WI38 (cell line): ENCODE measurements at regions not wholly inside any gene's neighbourhood (a gene's known extent, or its start where the extent isn't known, plus 50 kb on each side); places are given as distances from the start of the nearest gene placed in this dataset.
"Not testable (repeated sequence)": the region's sequence is repeated elsewhere in the genome, so short reads cannot be mapped to it uniquely, and the experiment has no call there.

Experiments
- H3K4me3 ChIP-seq: 2 replicates; pipeline ENCODE4 v1.5.1; 2011; ENCODE audit warnings: low read depth, mild to moderate bottlenecking, control low read depth, low read length
- TF ChIP-seq, protein P1 (sequence below): IDR thresholded peaks from 2 replicates; pipeline ENCODE4 v1.5.1; 2012; ENCODE audit warnings: low read depth, mild to moderate bottlenecking, control low read depth, low read length

DNA sequence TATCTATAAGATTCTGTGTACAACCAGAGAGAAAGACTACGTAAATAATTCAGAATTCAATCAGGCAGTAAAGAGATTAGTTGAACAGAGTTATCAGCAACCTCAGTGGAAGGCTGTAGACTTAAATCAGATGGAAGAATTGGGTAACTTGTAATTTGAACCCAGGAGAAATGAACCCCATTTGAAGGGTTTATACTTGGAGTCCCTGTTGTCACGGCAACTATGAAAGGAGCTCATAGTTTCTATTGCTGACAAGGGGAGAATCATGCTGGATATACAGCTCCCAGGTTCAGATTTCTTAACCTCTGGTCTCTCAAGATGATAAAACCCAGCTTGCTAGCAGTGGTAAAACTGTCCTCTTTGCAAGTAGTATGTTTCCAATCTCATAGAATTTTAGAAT lies 54.4 kb upstream of the BMP4 start:
- TF ChIP-seq, protein P1, sequence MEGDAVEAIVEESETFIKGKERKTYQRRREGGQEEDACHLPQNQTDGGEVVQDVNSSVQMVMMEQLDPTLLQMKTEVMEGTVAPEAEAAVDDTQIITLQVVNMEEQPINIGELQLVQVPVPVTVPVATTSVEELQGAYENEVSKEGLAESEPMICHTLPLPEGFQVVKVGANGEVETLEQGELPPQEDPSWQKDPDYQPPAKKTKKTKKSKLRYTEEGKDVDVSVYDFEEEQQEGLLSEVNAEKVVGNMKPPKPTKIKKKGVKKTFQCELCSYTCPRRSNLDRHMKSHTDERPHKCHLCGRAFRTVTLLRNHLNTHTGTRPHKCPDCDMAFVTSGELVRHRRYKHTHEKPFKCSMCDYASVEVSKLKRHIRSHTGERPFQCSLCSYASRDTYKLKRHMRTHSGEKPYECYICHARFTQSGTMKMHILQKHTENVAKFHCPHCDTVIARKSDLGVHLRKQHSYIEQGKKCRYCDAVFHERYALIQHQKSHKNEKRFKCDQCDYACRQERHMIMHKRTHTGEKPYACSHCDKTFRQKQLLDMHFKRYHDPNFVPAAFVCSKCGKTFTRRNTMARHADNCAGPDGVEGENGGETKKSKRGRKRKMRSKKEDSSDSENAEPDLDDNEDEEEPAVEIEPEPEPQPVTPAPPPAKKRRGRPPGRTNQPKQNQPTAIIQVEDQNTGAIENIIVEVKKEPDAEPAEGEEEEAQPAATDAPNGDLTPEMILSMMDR, result no peak

DNA sequence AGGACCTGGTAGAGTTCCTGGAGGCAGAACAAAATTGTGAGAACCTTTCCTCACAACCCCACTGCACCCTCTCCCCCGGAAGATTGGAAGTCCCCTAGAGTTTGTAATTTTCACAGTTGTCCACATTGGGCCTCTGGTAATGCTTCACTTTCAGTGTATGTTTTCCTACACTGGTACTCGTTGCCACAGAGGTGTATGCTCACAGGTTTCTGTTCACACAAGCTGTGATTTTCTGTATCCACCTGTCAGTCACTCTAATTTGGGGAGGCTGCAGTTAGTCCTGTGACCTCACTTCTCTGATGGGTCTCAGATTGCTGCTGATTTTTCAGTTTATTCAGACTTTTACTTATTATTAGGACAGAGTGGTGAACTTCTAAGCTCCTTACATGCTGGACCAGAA lies 66.4 kb upstream of the BMP4 start:
- TF ChIP-seq, protein P1, result no peak
- no peak overlapping the region for H3K4me3 ChIP-seq

More for the DNA sequence above, 54.4 kb upstream of the BMP4 start:
- H3K4me3 ChIP-seq, result no peak overlapping the region

DNA sequence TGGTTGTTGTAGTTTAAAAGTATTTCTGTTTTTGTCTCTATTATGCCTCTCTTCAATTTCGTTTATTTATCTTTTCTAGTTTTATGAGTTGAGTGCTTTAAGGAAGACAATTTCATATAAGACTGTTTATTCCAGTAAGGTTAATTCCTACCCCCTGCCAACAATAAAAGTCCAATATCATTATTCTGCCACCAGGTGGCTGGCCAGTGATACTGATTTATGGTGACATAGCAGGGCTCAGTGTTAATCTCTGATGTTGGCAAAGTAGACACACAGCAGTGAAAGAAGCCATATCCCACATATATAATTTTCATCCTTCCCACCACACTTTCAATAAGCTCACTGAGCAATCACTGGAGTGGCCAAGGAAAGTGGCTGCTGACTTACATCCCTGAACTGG lies 69.0 kb upstream of the BMP4 start:
- TF ChIP-seq, protein P1, result peak; percentile 24; the same call in 1 of the 2 replicates
- H3K4me3 ChIP-seq, result no peak overlapping the region

DNA sequence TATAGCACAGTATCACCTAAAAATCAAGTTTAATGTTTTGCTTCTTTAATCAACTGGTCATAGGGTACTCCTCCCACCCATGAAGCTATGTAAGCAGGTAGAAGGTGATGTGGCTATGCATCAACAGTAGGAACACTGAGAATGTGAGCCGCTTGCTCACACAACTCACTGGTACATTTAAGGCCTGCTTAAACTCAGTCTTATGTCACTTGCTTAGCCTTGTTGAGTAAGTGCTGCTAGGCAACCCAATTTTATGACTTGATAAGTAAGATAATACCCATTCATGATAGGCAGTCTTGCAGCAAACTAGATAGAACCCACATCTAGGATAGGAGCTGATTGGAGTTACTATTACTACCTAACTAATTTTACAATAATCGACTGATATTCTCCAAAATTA lies 70.0 kb upstream of the BMP4 start:
- no peak overlapping the region for H3K4me3 ChIP-seq
- TF ChIP-seq, protein P1, result no peak

DNA sequence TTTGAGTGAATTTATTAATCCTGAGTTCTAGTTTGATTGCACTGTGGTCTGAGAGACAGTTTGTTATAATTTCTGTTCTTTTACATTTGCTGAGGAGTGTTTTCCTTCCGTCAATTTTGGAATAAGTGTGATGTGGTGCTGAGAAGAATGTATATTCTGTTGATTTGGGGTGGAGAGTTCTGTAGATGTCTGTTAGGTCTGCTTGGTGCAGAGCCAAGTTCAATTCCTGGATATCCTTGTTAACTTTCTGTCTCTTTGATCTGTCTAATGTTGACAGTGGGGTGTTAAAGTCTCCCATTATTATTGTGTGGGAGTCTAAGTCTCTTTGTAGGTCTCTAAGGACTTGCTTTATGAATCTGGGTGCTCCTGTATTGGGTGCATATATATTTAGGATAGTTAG lies 74.4 kb upstream of the BMP4 start:
- not testable (repeated sequence) for H3K4me3 ChIP-seq

DNA sequence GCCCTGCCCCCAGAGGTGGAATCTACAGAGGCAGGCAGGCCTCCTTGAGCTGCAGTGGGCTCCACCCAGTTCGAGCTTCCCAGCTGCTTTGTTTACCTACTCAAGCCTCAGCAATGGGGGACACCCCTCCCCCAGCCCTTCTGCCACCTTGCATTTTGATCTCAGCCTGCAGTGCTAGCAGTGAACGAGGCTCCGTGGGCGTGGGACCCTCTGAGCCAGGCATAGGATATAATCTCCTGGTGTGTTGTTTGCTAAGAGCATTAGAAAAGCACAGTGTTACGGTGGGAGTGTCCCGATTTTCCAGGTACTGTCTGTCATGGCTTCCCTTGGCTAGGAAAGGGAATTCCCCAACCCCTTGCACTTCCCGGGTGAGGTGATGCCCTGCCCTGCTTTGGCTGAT lies 76.7 kb upstream of the BMP4 start:
- H3K4me3 ChIP-seq, result not testable (repeated sequence)

DNA sequence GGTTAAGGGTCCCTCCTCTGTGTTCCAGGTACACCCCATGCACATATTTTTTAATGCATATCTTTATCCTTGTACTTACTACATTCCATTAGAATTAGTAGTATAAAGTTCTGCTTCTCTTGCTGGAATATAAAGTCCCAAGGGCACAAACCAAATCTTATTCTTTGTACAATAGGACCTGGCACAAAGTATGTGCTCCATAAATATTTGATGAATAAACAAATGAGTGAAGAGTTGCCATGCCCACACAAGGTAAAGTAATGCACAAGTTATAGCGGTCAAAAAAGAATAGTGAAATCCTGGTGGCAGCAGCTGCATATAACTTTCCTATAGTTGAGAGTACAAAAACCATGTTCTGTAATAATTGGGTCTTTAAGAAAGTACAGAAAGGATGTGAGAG lies 82.1 kb upstream of the BMP4 start:
- TF ChIP-seq, protein P1, result no peak
- no peak overlapping the region for H3K4me3 ChIP-seq

DNA sequence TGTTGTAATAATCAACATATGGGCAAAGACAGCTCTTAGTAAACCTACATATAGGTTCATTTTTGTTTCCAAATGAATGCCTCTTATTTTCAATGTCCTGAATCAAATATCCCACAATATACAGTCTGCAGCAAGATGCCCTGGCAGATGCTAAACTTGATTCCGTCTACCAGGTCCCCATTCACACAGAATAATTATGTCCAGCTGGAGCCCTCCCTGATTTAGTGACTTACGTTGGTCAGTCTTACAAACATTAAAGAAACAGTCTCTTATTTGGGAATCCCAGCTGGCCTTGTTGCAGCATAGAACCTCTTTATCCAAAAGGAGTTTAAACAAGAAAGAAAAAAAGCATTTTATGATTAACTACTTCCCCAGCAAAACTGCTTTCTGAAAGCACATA lies 82.7 kb upstream of the BMP4 start:
- no peak overlapping the region for H3K4me3 ChIP-seq
- TF ChIP-seq, protein P1, result no peak

DNA sequence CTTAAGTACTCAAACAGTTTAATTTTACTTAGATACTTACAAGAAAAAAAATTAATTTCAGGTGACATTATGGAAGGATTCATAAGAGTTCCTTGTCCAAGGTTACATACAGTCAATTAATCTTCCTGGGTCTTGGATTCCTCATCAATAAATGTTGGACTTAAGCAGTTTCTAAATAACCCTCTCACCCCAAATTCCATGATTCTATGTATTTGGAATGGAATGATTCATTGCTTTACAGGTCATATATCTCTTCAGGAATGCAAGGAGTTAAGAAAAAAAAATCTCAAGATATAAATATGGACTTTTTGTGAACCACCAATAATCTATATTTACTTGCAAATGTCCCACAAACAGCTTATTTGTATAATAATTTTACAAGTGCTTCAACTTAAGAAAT lies 84.2 kb upstream of the BMP4 start:
- no peak overlapping the region for H3K4me3 ChIP-seq
- TF ChIP-seq, protein P1, result no peak
